ENCODE measurements at regions not wholly inside any gene's neighbourhood (a gene's known extent, or its start where the extent isn't known, plus 50 kb on each side); places are given as distances from the start of the nearest gene placed in this dataset.
"Not testable (repeated sequence)": the region's sequence is repeated elsewhere in the genome, so short reads cannot be mapped to it uniquely, and the experiment has no call there.

GRCh38 chr4:4950561-4951290 is 68.5 kb downstream of the CYTL1 start:
- TF ChIP-seq EZH2 (IDR thresholded peaks at IDR 0.05; ENCODE audit: insufficient read depth, poor library complexity, severe bottlenecking) (no peak), EZH2phosphoT487 (IDR thresholded peaks at IDR 0.05; ENCODE audit: insufficient read depth, low read depth) (no peak)
- Histone ChIP-seq H3F3A (ENCODE audit: insufficient read depth) (no peaks in the 10 kb centered on the region), H3K4me1 (ENCODE audit: insufficient read depth) (no peaks in the 10 kb centered on the region), H2AFZ (no peak overlapping the region), H3K9ac (no peak overlapping the region), H4K20me1 (ENCODE audit: insufficient read depth) (no peaks in the 10 kb centered on the region), H3K4me3 (no peak overlapping the region), H3K27ac (no peak overlapping the region), H3K36me3 (ENCODE audit: low read depth) (no peaks in the 10 kb centered on the region), H3K4me2 (ENCODE audit: unreplicated experiment) (no peak overlapping the region), H3K9me2 (ENCODE audit: insufficient read depth) (no peaks in the 10 kb centered on the region), H3K9me3 (ENCODE audit: low read depth) (no peaks in the 10 kb centered on the region), H3K27me3 (replicated peaks; ENCODE audit: insufficient read depth) (0 out of 2 replicates have a peak, but pooled peaks cover 3% of the 10 kb centered on the region), H3K79me2 (ENCODE audit: insufficient read depth) (no peaks in the 10 kb centered on the region)
- no peak for DNase-seq
- in situ Hi-C loops (cut with MboI): no loop called here
- 43 to 47% methylated on average over 9 of the region's 9 CpGs for WGBS, 2 experiments (ENCODE audit: low coverage in 1 of 2, low lambda C conversion rate in 2 of 2, missing lambda C conversion rate in 2 of 2)

DNA sequence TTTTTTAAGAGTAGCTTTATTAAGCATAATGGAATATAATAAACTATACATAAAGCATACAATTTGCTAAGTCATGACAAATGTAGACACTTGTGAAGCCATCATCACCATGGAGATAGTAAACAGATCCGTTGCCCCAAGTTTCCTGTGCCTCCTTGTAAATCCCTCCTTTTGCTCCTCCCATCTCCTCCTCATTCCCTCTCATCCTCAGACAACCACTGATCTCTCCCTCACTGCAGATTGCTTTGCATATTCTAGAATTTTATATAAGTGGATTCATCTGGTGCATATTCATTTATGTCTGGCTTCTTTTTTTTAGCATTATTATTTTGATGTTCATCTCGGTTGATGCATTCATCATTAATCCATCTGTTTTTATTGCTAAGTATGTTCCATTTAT is 67.0 kb downstream of the CYTL1 start:
- in situ Hi-C loops (cut with MboI): no loop called here
- Histone ChIP-seq H3K4me3 (no peak overlapping the region), H3F3A (ENCODE audit: insufficient read depth) (no peaks in the 10 kb centered on the region), H3K27me3 (replicated peaks; ENCODE audit: insufficient read depth) (0 out of 2 replicates have a peak, but pooled peaks cover 3% of the 10 kb centered on the region), H3K4me1 (ENCODE audit: insufficient read depth) (no peaks in the 10 kb centered on the region), H4K20me1 (ENCODE audit: insufficient read depth) (no peaks in the 10 kb centered on the region), H3K9ac (no peak overlapping the region), H3K79me2 (ENCODE audit: insufficient read depth) (no peaks in the 10 kb centered on the region), H2AFZ (no peak overlapping the region), H3K27ac (no peak overlapping the region), H3K4me2 (ENCODE audit: unreplicated experiment) (no peak overlapping the region), H3K9me2 (ENCODE audit: insufficient read depth) (no peaks in the 10 kb centered on the region), H3K9me3 (ENCODE audit: low read depth) (no peaks in the 10 kb centered on the region), H3K36me3 (ENCODE audit: low read depth) (no peaks in the 10 kb centered on the region)
- TF ChIP-seq EZH2phosphoT487 (IDR thresholded peaks at IDR 0.05; ENCODE audit: insufficient read depth, low read depth): no peak
- TF ChIP-seq EZH2 (IDR thresholded peaks at IDR 0.05; ENCODE audit: insufficient read depth, poor library complexity, severe bottlenecking): no peak
- DNase-seq: no peak
- 50 to 51% methylated on average over 2 of the region's 2 CpGs for WGBS, 2 experiments (ENCODE audit: low coverage in 1 of 2, low lambda C conversion rate in 2 of 2, missing lambda C conversion rate in 2 of 2)

- H3K79me2 ChIP-seq (ENCODE audit: insufficient read depth); H3K9me3 ChIP-seq (ENCODE audit: low read depth); H3K9me2 ChIP-seq (ENCODE audit: insufficient read depth); H3K27me3 ChIP-seq (replicated peaks; ENCODE audit: insufficient read depth); H3K36me3 ChIP-seq (ENCODE audit: low read depth); H3K4me1 ChIP-seq (ENCODE audit: insufficient read depth); H4K20me1 ChIP-seq (ENCODE audit: insufficient read depth); H3K27ac ChIP-seq; DNase-seq; H2AFZ ChIP-seq; in situ Hi-C loops (cut with MboI); H3K9ac ChIP-seq; H3K4me3 ChIP-seq; H3K4me2 ChIP-seq (ENCODE audit: unreplicated experiment); H3F3A ChIP-seq (ENCODE audit: insufficient read depth): not testable (repeated sequence)
- WGBS, 2 experiments (ENCODE audit: low coverage in 1 of 2, low lambda C conversion rate in 2 of 2, missing lambda C conversion rate in 2 of 2): 87 to 91% methylated on average over 18 to 27 of the region's 29 CpGs
Observed at GRCh38 chr4:4959344-4960074, 59.7 kb downstream of the CYTL1 start.

GRCh38 chr4:4960574-4960973 is 58.7 kb downstream of the CYTL1 start:
- H3K79me2 ChIP-seq (ENCODE audit: insufficient read depth): no peaks in the 10 kb centered on the region
- no peaks in the 10 kb centered on the region for H3K36me3 ChIP-seq (ENCODE audit: low read depth)
- no peak overlapping the region for H3K9ac ChIP-seq
- TF ChIP-seq EZH2 (IDR thresholded peaks at IDR 0.05; ENCODE audit: insufficient read depth, poor library complexity, severe bottlenecking) (no peak), EZH2phosphoT487 (IDR thresholded peaks at IDR 0.05; ENCODE audit: insufficient read depth, low read depth) (no peak)
- no peak overlapping the region for H3K27ac ChIP-seq
- H3K9me3 ChIP-seq (ENCODE audit: low read depth): peaks cover 8% of the 10 kb centered on the region
- H3K27me3 ChIP-seq (replicated peaks; ENCODE audit: insufficient read depth): no peaks in the 10 kb centered on the region
- H4K20me1 ChIP-seq (ENCODE audit: insufficient read depth): no peaks in the 10 kb centered on the region
- WGBS, 2 experiments (ENCODE audit: low coverage in 1 of 2, low lambda C conversion rate in 2 of 2, missing lambda C conversion rate in 2 of 2): 59 to 63% methylated on average over 2 of the region's 2 CpGs
- H3F3A ChIP-seq (ENCODE audit: insufficient read depth): no peaks in the 10 kb centered on the region
- in situ Hi-C loops (cut with MboI): no loop called here
- no peaks in the 10 kb centered on the region for H3K9me2 ChIP-seq (ENCODE audit: insufficient read depth)
- no peaks in the 10 kb centered on the region for H3K4me1 ChIP-seq (ENCODE audit: insufficient read depth)
- H3K4me2 ChIP-seq (ENCODE audit: unreplicated experiment): no peak overlapping the region
- H2AFZ ChIP-seq: no peak overlapping the region
- no peak for DNase-seq
- H3K4me3 ChIP-seq: no peak overlapping the region
